GM23248 (cell line): ENCODE measurements at regions not wholly inside any gene's neighbourhood (a gene's known extent, or its start where the extent isn't known, plus 50 kb on each side); places are given as distances from the start of the nearest gene placed in this dataset.

ENCODE experiments used
- DNase-seq: peaks from one replicate; pipeline ENCODE4 v3.0.0-alpha.2; 2015
- H2AFZ ChIP-seq: fragments of 200-600 bp; sonication (generic); 2 replicates; pipeline ENCODE4 v1.6.1; 2016; ENCODE audit warnings: antibody characterized with exemption
- H3F3A ChIP-seq: fragments of 200-600 bp; sonication (generic); 2 replicates; pipeline ENCODE4 v1.6.1; 2016; ENCODE audit warnings: mild to moderate bottlenecking, antibody characterized with exemption, mixed run types; ENCODE audit not compliant: insufficient read depth
- H3K27ac ChIP-seq: fragments of 200-600 bp; sonication (generic); 2 replicates; pipeline ENCODE4 v1.5.1; 2016; ENCODE audit warnings: mild to moderate bottlenecking
- H3K27me3 ChIP-seq: fragments of 200-600 bp; sonication (generic); replicated peaks from 2 replicates; pipeline ENCODE4 v1.6.1; 2016; ENCODE audit warnings: mild to moderate bottlenecking; ENCODE audit not compliant: insufficient read depth
- H3K36me3 ChIP-seq: fragments of 200-600 bp; sonication (generic); 2 replicates; pipeline ENCODE4 v1.6.1; 2016; ENCODE audit warnings: low read depth, mild to moderate bottlenecking
- H3K4me1 ChIP-seq: fragments of 200-600 bp; sonication (generic); 2 replicates; pipeline ENCODE4 v1.6.1; 2016; ENCODE audit warnings: mild to moderate bottlenecking; ENCODE audit not compliant: insufficient read depth
- H3K4me2 ChIP-seq: fragments of 200-600 bp; sonication (generic); one replicate; pipeline ENCODE4 v1.6.1; 2016; ENCODE audit warnings: mild to moderate bottlenecking; ENCODE audit not compliant: unreplicated experiment
- H3K4me3 ChIP-seq: fragments of 200-600 bp; sonication (generic); 2 replicates; pipeline ENCODE4 v1.5.1; 2016; ENCODE audit warnings: mild to moderate bottlenecking
- H3K79me2 ChIP-seq: fragments of 200-600 bp; sonication (generic); 2 replicates; pipeline ENCODE4 v1.6.1; 2016; ENCODE audit warnings: mild to moderate bottlenecking; ENCODE audit not compliant: insufficient read depth
- H3K9ac ChIP-seq: fragments of 200-600 bp; sonication (generic); 2 replicates; pipeline ENCODE4 v1.6.1; 2016; ENCODE audit warnings: mild to moderate bottlenecking
- H3K9me2 ChIP-seq: fragments of 200-600 bp; sonication (generic); 2 replicates; pipeline ENCODE4 v1.6.1; 2016; ENCODE audit warnings: mixed run types, mild to moderate bottlenecking, moderate library complexity; ENCODE audit not compliant: insufficient read depth
- H3K9me3 ChIP-seq: fragments of 200-600 bp; sonication (generic); one replicate; pipeline ENCODE4 v1.6.1; 2017; ENCODE audit warnings: low read depth
- H4K20me1 ChIP-seq: fragments of 200-600 bp; sonication (generic); 2 replicates; pipeline ENCODE4 v1.6.0; 2016; ENCODE audit not compliant: insufficient read depth
- EZH2 ChIP-seq: fragments of 200-600 bp; sonication (generic); IDR thresholded peaks from 2 replicates; pipeline ENCODE4 v1.6.1; 2018; ENCODE audit warnings: antibody characterized with exemption, mild to moderate bottlenecking; ENCODE audit not compliant: insufficient read depth, poor library complexity, severe bottlenecking
- EZH2phosphoT487 ChIP-seq: fragments of 200-600 bp; sonication (generic); IDR thresholded peaks from 2 replicates; pipeline ENCODE4 v1.6.1; 2018; ENCODE audit warnings: antibody characterized with exemption, moderate library complexity, mild to moderate bottlenecking, low read depth; ENCODE audit not compliant: insufficient read depth
- WGBS, 2 experiments: methylation state at CpG; one replicate each; pipeline ENCODE4 v1.1.6; 2015 to 2017; ENCODE audit warnings: low lambda C conversion rate in 2 of 2, low coverage in 1 of 2; ENCODE audit errors: missing lambda C conversion rate in 2 of 2; 5-methylcytosine and 5-hydroxymethylcytosine counted together
- in situ Hi-C: fragments of 300-500 bp; cut with MboI; formaldehyde crosslinking; loops from 2 replicates; pipeline ENCODE4 v1.15.0; 2020

GRCh38 chr3:33929813-33930212, 131.4 kb downstream of the PDCD6IP start:
- 44 to 46% methylated on average over 2 of the region's 2 CpGs for WGBS, 2 experiments
- H3K27me3 ChIP-seq, result peaks cover 16% of the 10 kb centered on the region
- no peak for DNase-seq
- no peak overlapping the region for H2AFZ ChIP-seq
- TF ChIP-seq EZH2 (no peak), EZH2phosphoT487 (no peak)
- H3F3A ChIP-seq, result no peaks in the 10 kb centered on the region
- H3K79me2 ChIP-seq, result no peaks in the 10 kb centered on the region
- no peaks in the 10 kb centered on the region for H3K9me2 ChIP-seq
- no peak overlapping the region for H3K4me2 ChIP-seq
- H3K36me3 ChIP-seq, result no peaks in the 10 kb centered on the region
- no peaks in the 10 kb centered on the region for H3K9me3 ChIP-seq
- H3K27ac ChIP-seq, result no peak overlapping the region
- no peak overlapping the region for H3K9ac ChIP-seq
- H3K4me3 ChIP-seq, result no peak overlapping the region
- no peaks in the 10 kb centered on the region for H3K4me1 ChIP-seq
- no peaks in the 10 kb centered on the region for H4K20me1 ChIP-seq
- in situ Hi-C loops, result no loop called here

GRCh38 chr3:33931512-33931911, 133.1 kb downstream of the PDCD6IP start:
- H3K27me3 ChIP-seq, result peaks cover 14% of the 10 kb centered on the region
- H3K9me2 ChIP-seq, result no peaks in the 10 kb centered on the region
- H3K79me2 ChIP-seq, result no peaks in the 10 kb centered on the region
- H3K9me3 ChIP-seq, result no peaks in the 10 kb centered on the region
- no peak overlapping the region for H3K4me3 ChIP-seq
- in situ Hi-C loops, result no loop called here
- no peak overlapping the region for H3K9ac ChIP-seq
- no peaks in the 10 kb centered on the region for H4K20me1 ChIP-seq
- no peak for TF ChIP-seq EZH2
- TF ChIP-seq EZH2phosphoT487, result no peak
- H3K4me2 ChIP-seq, result no peak overlapping the region
- H3F3A ChIP-seq, result no peaks in the 10 kb centered on the region
- no peak overlapping the region for H3K27ac ChIP-seq
- no peaks in the 10 kb centered on the region for H3K4me1 ChIP-seq
- DNase-seq, result no peak
- no peaks in the 10 kb centered on the region for H3K36me3 ChIP-seq
- no peak overlapping the region for H2AFZ ChIP-seq

DNA sequence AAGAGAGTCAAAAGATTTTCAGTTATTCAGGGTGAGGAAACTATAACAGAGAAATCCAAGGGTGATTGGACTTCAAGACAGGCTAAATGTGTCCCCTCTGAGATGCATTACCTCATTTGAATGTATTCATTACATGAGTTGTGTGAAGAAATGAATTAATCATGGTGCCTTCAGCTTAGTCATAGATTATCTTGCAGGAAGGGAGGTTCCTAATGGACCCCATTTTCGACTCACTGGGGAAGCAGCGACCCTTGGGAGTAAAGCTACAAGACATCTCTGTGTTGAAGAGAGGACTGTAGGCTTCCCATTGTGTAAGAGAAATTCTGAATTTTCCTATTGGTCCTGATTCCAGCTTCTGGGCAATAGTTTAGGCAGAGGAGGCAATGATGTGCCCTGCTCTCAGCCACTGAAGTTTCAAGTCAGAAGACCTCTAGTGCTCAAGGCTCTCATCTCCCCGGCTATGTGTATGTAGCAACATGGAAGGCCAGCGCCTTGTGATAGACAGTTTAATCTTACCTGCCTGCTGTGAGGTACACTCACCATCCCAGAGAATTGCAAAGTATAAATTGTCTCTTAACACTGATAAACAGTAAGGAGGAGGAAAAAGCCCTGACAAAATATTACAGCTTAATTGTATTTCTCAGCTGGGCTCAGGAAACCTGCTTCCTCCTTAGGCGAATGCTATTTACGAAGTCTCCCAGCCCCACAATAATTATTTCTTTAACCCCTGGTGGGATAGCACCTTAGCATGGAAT, 133.8 kb downstream of the PDCD6IP start:
- Histone ChIP-seq H3F3A (no peaks in the 10 kb centered on the region), H3K36me3 (no peaks in the 10 kb centered on the region), H3K4me2 (no peak overlapping the region), H4K20me1 (no peaks in the 10 kb centered on the region), H3K9ac (no peak overlapping the region), H3K9me3 (no peaks in the 10 kb centered on the region), H3K27me3 (peaks cover 13% of the 10 kb centered on the region; the same call in 1 of the 2 replicates), H2AFZ (no peak overlapping the region), H3K4me1 (no peaks in the 10 kb centered on the region), H3K4me3 (no peak overlapping the region), H3K9me2 (no peaks in the 10 kb centered on the region), H3K27ac (no peak overlapping the region), H3K79me2 (no peaks in the 10 kb centered on the region)
- in situ Hi-C loops, result no loop called here
- DNase-seq, result no peak
- WGBS, 2 experiments, result 20 to 25% methylated on average over 6 of the region's 6 CpGs
- no peak for TF ChIP-seq EZH2
- TF ChIP-seq EZH2phosphoT487, result no peak

GRCh38 chr3:33936171-33936920, 137.9 kb downstream of the PDCD6IP start:
- H3F3A ChIP-seq, result no peaks in the 10 kb centered on the region
- H3K9me2 ChIP-seq, result no peaks in the 10 kb centered on the region
- H3K4me2 ChIP-seq, result no peak overlapping the region
- H3K27ac ChIP-seq, result no peak overlapping the region
- no peak for TF ChIP-seq EZH2phosphoT487
- peaks cover 16% of the 10 kb centered on the region for H3K27me3 ChIP-seq
- DNase-seq, result no peak
- 28 to 35% methylated on average over 3 of the region's 3 CpGs for WGBS, 2 experiments
- no peaks in the 10 kb centered on the region for H3K36me3 ChIP-seq
- H3K79me2 ChIP-seq, result no peaks in the 10 kb centered on the region
- no peaks in the 10 kb centered on the region for H4K20me1 ChIP-seq
- H3K4me3 ChIP-seq, result no peak overlapping the region
- no peaks in the 10 kb centered on the region for H3K9me3 ChIP-seq
- no peaks in the 10 kb centered on the region for H3K4me1 ChIP-seq
- H2AFZ ChIP-seq, result no peak overlapping the region
- no peak overlapping the region for H3K9ac ChIP-seq
- in situ Hi-C loops, result no loop called here
